ENCODE measurements at regions not wholly inside any gene's neighbourhood (a gene's known extent, or its start where the extent isn't known, plus 50 kb on each side); places are given as distances from the start of the nearest gene placed in this dataset.
A peak's percentile ranks its signal among the peaks of the same experiment; 100 is the strongest.

GRCh38 chr2:128374001-128374710 lies 55.5 kb upstream of the HS6ST1 start:
- H3K4me1 ChIP-seq (ENCODE audit: control insufficient read depth in 2 of 2, insufficient read depth in 2 of 2, low read length in 2 of 2): peaks cover 26 to 91% of the 10 kb centered on the region in 2 donors
- H3K36me3 ChIP-seq (ENCODE audit: control insufficient read depth in 2 of 2, insufficient read depth in 2 of 2, low read length in 1 of 2): no peaks in the 10 kb centered on the region
- no peak overlapping the region for H3K4me3 ChIP-seq (ENCODE audit: low read length in 2 of 2)
- H3K27ac ChIP-seq (ENCODE audit: low read depth in 1 of 2, low read length in 1 of 2): no peak overlapping the region
- 91% methylated on average over 15 of the region's 15 CpGs for WGBS
- DNase-seq (ENCODE audit: low read depth in 6 of 9, low spot score in 9 of 9): no peak
- H3K27me3 ChIP-seq (ENCODE audit: control insufficient read depth in 2 of 2, insufficient read depth in 1 of 2, low read length in 1 of 2): peaks cover 0 to 17% of the 10 kb centered on the region in 2 donors
- peaks cover 0 to 10% of the 10 kb centered on the region in 2 donors for H3K9me3 ChIP-seq (ENCODE audit: control insufficient read depth in 2 of 2, insufficient read depth in 1 of 2, low read length in 1 of 2)

- DNase-seq (ENCODE audit: low read depth in 6 of 9, low spot score in 9 of 9): no peak
- Histone ChIP-seq H3K27ac (ENCODE audit: low read depth in 1 of 2, low read length in 1 of 2) (no peak overlapping the region), H3K9me3 (ENCODE audit: control insufficient read depth in 2 of 2, insufficient read depth in 1 of 2, low read length in 1 of 2) (peaks cover 0 to 10% of the 10 kb centered on the region in 2 donors), H3K27me3 (ENCODE audit: control insufficient read depth in 2 of 2, insufficient read depth in 1 of 2, low read length in 1 of 2) (peaks cover 0 to 17% of the 10 kb centered on the region in 2 donors), H3K36me3 (ENCODE audit: control insufficient read depth in 2 of 2, insufficient read depth in 2 of 2, low read length in 1 of 2) (no peaks in the 10 kb centered on the region), H3K4me3 (ENCODE audit: low read length in 2 of 2) (no peak overlapping the region), H3K4me1 (ENCODE audit: control insufficient read depth in 2 of 2, insufficient read depth in 2 of 2, low read length in 2 of 2) (peaks cover 26 to 92% of the 10 kb centered on the region in 2 donors)
- 78% methylated on average over 19 of the region's 19 CpGs for WGBS
These were observed 56.2 kb upstream of the HS6ST1 start for GRCh38 chr2:128374711-128375413.

- Histone ChIP-seq H3K9me3 (ENCODE audit: control insufficient read depth in 2 of 2, insufficient read depth in 1 of 2, low read length in 1 of 2) (peaks cover 0 to 10% of the 10 kb centered on the region in 2 donors), H3K36me3 (ENCODE audit: control insufficient read depth in 2 of 2, insufficient read depth in 2 of 2, low read length in 1 of 2) (no peaks in the 10 kb centered on the region), H3K4me1 (ENCODE audit: control insufficient read depth in 2 of 2, insufficient read depth in 2 of 2, low read length in 2 of 2) (peaks cover 26 to 96% of the 10 kb centered on the region in 2 donors), H3K27me3 (ENCODE audit: control insufficient read depth in 2 of 2, insufficient read depth in 1 of 2, low read length in 1 of 2) (peaks cover 0 to 17% of the 10 kb centered on the region in 2 donors), H3K4me3 (ENCODE audit: low read length in 2 of 2) (no peak overlapping the region), H3K27ac (ENCODE audit: low read depth in 1 of 2, low read length in 1 of 2) (no peak overlapping the region)
- no peak for DNase-seq (ENCODE audit: low read depth in 6 of 9, low spot score in 9 of 9)
- WGBS: 95% methylated on average over 7 of the region's 7 CpGs
These were observed 56.8 kb upstream of the HS6ST1 start for GRCh38 chr2:128375454-128375853.

- H3K4me1 ChIP-seq (ENCODE audit: control insufficient read depth in 2 of 2, insufficient read depth in 2 of 2, low read length in 2 of 2): peaks cover 24 to 96% of the 10 kb centered on the region in 2 donors
- no peak overlapping the region for H3K4me3 ChIP-seq (ENCODE audit: low read length in 2 of 2)
- H3K27ac ChIP-seq (ENCODE audit: low read depth in 1 of 2, low read length in 1 of 2): no peak overlapping the region
- whole genome bisulfite sequencing: 90% methylated on average over 17 of the region's 17 CpGs
- H3K36me3 ChIP-seq (ENCODE audit: control insufficient read depth in 2 of 2, insufficient read depth in 2 of 2, low read length in 1 of 2): no peaks in the 10 kb centered on the region
- DNase-seq (ENCODE audit: low read depth in 6 of 9, low spot score in 9 of 9): no peak
- H3K27me3 ChIP-seq (ENCODE audit: control insufficient read depth in 2 of 2, insufficient read depth in 1 of 2, low read length in 1 of 2): peaks cover 0 to 14% of the 10 kb centered on the region in 2 donors
- H3K9me3 ChIP-seq (ENCODE audit: control insufficient read depth in 2 of 2, insufficient read depth in 1 of 2, low read length in 1 of 2): peaks cover 0 to 10% of the 10 kb centered on the region in 2 donors
These were observed 57.8 kb upstream of the HS6ST1 start for GRCh38 chr2:128376241-128377041.

GRCh38 chr2:128377071-128377910 lies 58.6 kb upstream of the HS6ST1 start:
- no peak overlapping the region for H3K27ac ChIP-seq (ENCODE audit: low read depth in 1 of 2, low read length in 1 of 2)
- H3K4me3 ChIP-seq (ENCODE audit: low read length in 2 of 2): no peak overlapping the region
- WGBS: 82% methylated on average over 16 of the region's 16 CpGs
- DNase-seq (ENCODE audit: low read depth in 6 of 9, low spot score in 9 of 9): peak in 1 of 9 donors; percentile 36
- peaks cover 25 to 96% of the 10 kb centered on the region in 2 donors for H3K4me1 ChIP-seq (ENCODE audit: control insufficient read depth in 2 of 2, insufficient read depth in 2 of 2, low read length in 2 of 2)
- peaks cover 0 to 11% of the 10 kb centered on the region in 2 donors for H3K27me3 ChIP-seq (ENCODE audit: control insufficient read depth in 2 of 2, insufficient read depth in 1 of 2, low read length in 1 of 2)
- peaks cover 0 to 10% of the 10 kb centered on the region in 2 donors for H3K9me3 ChIP-seq (ENCODE audit: control insufficient read depth in 2 of 2, insufficient read depth in 1 of 2, low read length in 1 of 2)
- H3K36me3 ChIP-seq (ENCODE audit: control insufficient read depth in 2 of 2, insufficient read depth in 2 of 2, low read length in 1 of 2): no peaks in the 10 kb centered on the region

GRCh38 chr2:128378231-128379020 lies 59.8 kb upstream of the HS6ST1 start:
- Histone ChIP-seq H3K36me3 (ENCODE audit: control insufficient read depth in 2 of 2, insufficient read depth in 2 of 2, low read length in 1 of 2) (no peaks in the 10 kb centered on the region), H3K27me3 (ENCODE audit: control insufficient read depth in 2 of 2, insufficient read depth in 1 of 2, low read length in 1 of 2) (peaks cover 0 to 11% of the 10 kb centered on the region in 2 donors), H3K4me1 (ENCODE audit: control insufficient read depth in 2 of 2, insufficient read depth in 2 of 2, low read length in 2 of 2) (peaks cover 19 to 91% of the 10 kb centered on the region in 2 donors), H3K4me3 (ENCODE audit: low read length in 2 of 2) (no peak overlapping the region), H3K27ac (ENCODE audit: low read depth in 1 of 2, low read length in 1 of 2) (peak overlapping the region in 1 of 2 donors; percentile 46), H3K9me3 (ENCODE audit: control insufficient read depth in 2 of 2, insufficient read depth in 1 of 2, low read length in 1 of 2) (peaks cover 0 to 10% of the 10 kb centered on the region in 2 donors)
- no peak for DNase-seq (ENCODE audit: low read depth in 6 of 9, low spot score in 9 of 9)
- 97% methylated on average over 16 of the region's 16 CpGs for WGBS

- Histone ChIP-seq H3K36me3 (ENCODE audit: control insufficient read depth in 2 of 2, insufficient read depth in 2 of 2, low read length in 1 of 2) (no peaks in the 10 kb centered on the region), H3K4me3 (ENCODE audit: low read length in 2 of 2) (no peak overlapping the region), H3K9me3 (ENCODE audit: control insufficient read depth in 2 of 2, insufficient read depth in 1 of 2, low read length in 1 of 2) (peaks cover 0 to 11% of the 10 kb centered on the region in 2 donors), H3K4me1 (ENCODE audit: control insufficient read depth in 2 of 2, insufficient read depth in 2 of 2, low read length in 2 of 2) (peaks cover 19 to 82% of the 10 kb centered on the region in 2 donors), H3K27ac (ENCODE audit: low read depth in 1 of 2, low read length in 1 of 2) (peak overlapping the region in 1 of 2 donors; percentile 46), H3K27me3 (ENCODE audit: control insufficient read depth in 2 of 2, insufficient read depth in 1 of 2, low read length in 1 of 2) (peaks cover 0 to 5% of the 10 kb centered on the region in 2 donors)
- DNase-seq (ENCODE audit: low read depth in 6 of 9, low spot score in 9 of 9): no peak
- 94% methylated on average over 22 of the region's 22 CpGs for WGBS
These were observed 60.6 kb upstream of the HS6ST1 start for GRCh38 chr2:128379021-128380015.

All from thymus (tissue), 11 donors.